GM21447 (cell line): ENCODE measurements at regions not wholly inside any gene's neighbourhood (a gene's known extent, or its start where the extent isn't known, plus 50 kb on each side); places are given as distances from the start of the nearest gene placed in this dataset.

ENCODE experiments used
- ATAC-seq: cut with Tn5 transposase; IDR thresholded peaks from one replicate; pipeline ENCODE4 v1.9.1; 2021; ENCODE audit not compliant: unreplicated experiment

- ATAC-seq, result no peak
Measured at GRCh38 chr5:4363045-4363444, 767.4 kb downstream of the IRX1 start.

GRCh38 chr5:4366628-4367027 lies 771.0 kb downstream of the IRX1 start:
- no peak for ATAC-seq

GRCh38 chr5:4370218-4370617 lies 769.9 kb upstream of the ADAMTS16 start:
- ATAC-seq, result no peak

- ATAC-seq, result no peak
Measured at GRCh38 chr5:4372481-4372880, 767.6 kb upstream of the ADAMTS16 start.

- no peak for ATAC-seq
Measured at GRCh38 chr5:4373051-4373820, 766.9 kb upstream of the ADAMTS16 start.

- no peak for ATAC-seq
Measured at GRCh38 chr5:4374866-4375265, 765.3 kb upstream of the ADAMTS16 start.

- no peak for ATAC-seq
Measured at GRCh38 chr5:4375640-4376039, 764.5 kb upstream of the ADAMTS16 start.

- ATAC-seq, result no peak
Measured at GRCh38 chr5:4383102-4383501, 757.0 kb upstream of the ADAMTS16 start.

- ATAC-seq, result no peak
Measured at GRCh38 chr5:4383518-4384198, 756.5 kb upstream of the ADAMTS16 start.

GRCh38 chr5:4384649-4385048 lies 755.5 kb upstream of the ADAMTS16 start:
- ATAC-seq, result no peak

- no peak for ATAC-seq
Measured at GRCh38 chr5:4386152-4386551, 754.0 kb upstream of the ADAMTS16 start.

GRCh38 chr5:4387290-4387689 lies 752.8 kb upstream of the ADAMTS16 start:
- ATAC-seq, result no peak

- no peak for ATAC-seq
Measured at GRCh38 chr5:4395752-4396151, 744.4 kb upstream of the ADAMTS16 start.

- ATAC-seq, result no peak
Measured at GRCh38 chr5:4405614-4406219, 734.4 kb upstream of the ADAMTS16 start.

GRCh38 chr5:4410151-4410550 lies 730.0 kb upstream of the ADAMTS16 start:
- ATAC-seq, result no peak

GRCh38 chr5:4411664-4412063 lies 728.5 kb upstream of the ADAMTS16 start:
- no peak for ATAC-seq

- ATAC-seq, result no peak
Measured at GRCh38 chr5:4413996-4414395, 726.1 kb upstream of the ADAMTS16 start.

- no peak for ATAC-seq
Measured at GRCh38 chr5:4418084-4418483, 722.0 kb upstream of the ADAMTS16 start.

- no peak for ATAC-seq
Measured at GRCh38 chr5:4419281-4419680, 720.8 kb upstream of the ADAMTS16 start.

GRCh38 chr5:4420177-4420576 lies 720.0 kb upstream of the ADAMTS16 start:
- ATAC-seq, result no peak

GRCh38 chr5:4420681-4421080 lies 719.4 kb upstream of the ADAMTS16 start:
- no peak for ATAC-seq

- ATAC-seq, result no peak
Measured at GRCh38 chr5:4422247-4422646, 717.9 kb upstream of the ADAMTS16 start.
